Mesendoderm (in vitro differentiated cells): ENCODE measurements at regions not wholly inside any gene's neighbourhood (a gene's known extent, or its start where the extent isn't known, plus 50 kb on each side); places are given as distances from the start of the nearest gene placed in this dataset.

Source experiments
- DNase-seq: peaks from one replicate; pipeline ENCODE4 v3.0.0; 2013
- H2AK5ac ChIP-seq: 2 replicates; pipeline ENCODE4 v1.6.1; 2013; ENCODE audit warnings: low read length, inconsistent platforms
- H2BK120ac ChIP-seq: 2 replicates; pipeline ENCODE4 v1.6.1; 2013; ENCODE audit warnings: low read depth, mild to moderate bottlenecking, low read length, moderate library complexity, mixed read lengths
- H2BK15ac ChIP-seq: replicated peaks from 2 replicates; pipeline ENCODE4 v1.6.1; 2013; ENCODE audit warnings: low read depth, mild to moderate bottlenecking, moderate library complexity
- H2BK5ac ChIP-seq: 2 replicates; pipeline ENCODE4 v1.6.1; 2013; ENCODE audit warnings: low read length, inconsistent platforms
- H3K18ac ChIP-seq: 2 replicates; pipeline ENCODE4 v1.6.1; 2013; ENCODE audit warnings: mild to moderate bottlenecking, low read length, mixed read lengths
- H3K23ac ChIP-seq: one replicate; pipeline ENCODE4 v1.6.1; 2013; ENCODE audit warnings: low read length
- H3K27ac ChIP-seq: 2 replicates; pipeline ENCODE4 v1.5.1; 2013; ENCODE audit warnings: low read depth, mild to moderate bottlenecking, inconsistent platforms, low read length, moderate library complexity
- H3K27me3 ChIP-seq: 2 replicates; pipeline ENCODE4 v1.6.1; 2013; ENCODE audit warnings: low read length, control low read depth, mild to moderate bottlenecking, inconsistent platforms; ENCODE audit not compliant: insufficient read depth, poor library complexity
- H3K36me3 ChIP-seq: 2 replicates; pipeline ENCODE4 v1.6.1; 2013; ENCODE audit warnings: low read length, inconsistent platforms; ENCODE audit not compliant: control insufficient read depth, insufficient read depth
- H3K4ac ChIP-seq: one replicate; pipeline ENCODE4 v1.6.1; 2013; ENCODE audit warnings: low read depth, mild to moderate bottlenecking, low read length, moderate library complexity
- H3K4me1 ChIP-seq: 2 replicates; pipeline ENCODE4 v1.6.1; 2013; ENCODE audit warnings: low read depth, low read length, inconsistent platforms; ENCODE audit not compliant: control insufficient read depth
- H3K4me2 ChIP-seq: 2 replicates; pipeline ENCODE4 v1.6.1; 2013; ENCODE audit warnings: low read length
- H3K4me3 ChIP-seq: 2 replicates; pipeline ENCODE4 v1.5.1; 2013; ENCODE audit warnings: mild to moderate bottlenecking, low read length
- H3K56ac ChIP-seq: one replicate; pipeline ENCODE4 v1.6.1; 2013; ENCODE audit warnings: low read length
- H3K79me1 ChIP-seq: 2 replicates; pipeline ENCODE4 v1.6.1; 2013; ENCODE audit warnings: low read length, inconsistent platforms
- H3K79me2 ChIP-seq: 2 replicates; pipeline ENCODE4 v1.6.1; 2013; ENCODE audit warnings: mild to moderate bottlenecking, low read length; ENCODE audit not compliant: control insufficient read depth, insufficient read depth
- H3K9ac ChIP-seq: 2 replicates; pipeline ENCODE4 v1.6.1; 2013; ENCODE audit warnings: low read length, inconsistent platforms
- H4K5ac ChIP-seq: one replicate; pipeline ENCODE4 v1.6.1; 2013; ENCODE audit warnings: low read length
- H4K8ac ChIP-seq: one replicate; pipeline ENCODE4 v1.6.1; 2013; ENCODE audit warnings: low read depth, mild to moderate bottlenecking, control low read depth, low read length, moderate library complexity
- WGBS: extraction: QIAGEN DNeasy Blood & Tissue Kit; methylation state at CpG from one replicate; pipeline ENCODE4 v1.1.7; 2013; ENCODE audit warnings: low lambda C conversion rate, missing lambda C conversion rate; ENCODE audit not compliant: insufficient coverage; ENCODE audit errors: extremely low coverage; 5-methylcytosine and 5-hydroxymethylcytosine counted together

- WGBS = no CpG with 5 or more reads among the region's 8 CpGs
- Histone ChIP-seq H2BK15ac (no peak overlapping the region), H2AK5ac (no peak overlapping the region), H3K18ac (no peak overlapping the region), H3K27me3 (no peaks in the 10 kb centered on the region), H3K23ac (no peak overlapping the region), H3K36me3 (no peaks in the 10 kb centered on the region), H3K4me2 (no peak overlapping the region), H3K9ac (no peak overlapping the region), H3K4me1 (no peaks in the 10 kb centered on the region), H4K5ac (no peak overlapping the region), H4K8ac (no peak overlapping the region), H2BK120ac (no peak overlapping the region), H3K79me1 (no peaks in the 10 kb centered on the region), H3K4me3 (no peak overlapping the region), H3K56ac (no peak overlapping the region), H3K27ac (no peak overlapping the region), H3K79me2 (no peaks in the 10 kb centered on the region), H2BK5ac (no peak overlapping the region), H3K4ac (no peak overlapping the region)
- DNase-seq = peak; percentile 20
Observed at GRCh38 chr1:60596791-60597750, 485.3 kb upstream of the NFIA start.

- H3K4me1 ChIP-seq = no peaks in the 10 kb centered on the region
- H2BK15ac ChIP-seq = no peak overlapping the region
- no peak overlapping the region for H3K18ac ChIP-seq
- no peak for DNase-seq
- no peak overlapping the region for H3K4me3 ChIP-seq
- no peak overlapping the region for H4K5ac ChIP-seq
- no peak overlapping the region for H3K9ac ChIP-seq
- H2BK5ac ChIP-seq = no peak overlapping the region
- H3K4ac ChIP-seq = no peak overlapping the region
- no peaks in the 10 kb centered on the region for H3K36me3 ChIP-seq
- no peak overlapping the region for H4K8ac ChIP-seq
- no peak overlapping the region for H2AK5ac ChIP-seq
- H2BK120ac ChIP-seq = no peak overlapping the region
- no peak overlapping the region for H3K4me2 ChIP-seq
- H3K79me1 ChIP-seq = no peaks in the 10 kb centered on the region
- H3K56ac ChIP-seq = no peak overlapping the region
- H3K79me2 ChIP-seq = no peaks in the 10 kb centered on the region
- no peak overlapping the region for H3K27ac ChIP-seq
- no peak overlapping the region for H3K23ac ChIP-seq
- no peaks in the 10 kb centered on the region for H3K27me3 ChIP-seq
- WGBS = no CpG with 5 or more reads among the region's 1 CpG
Observed at GRCh38 chr1:60591583-60591982, 490.8 kb upstream of the NFIA start.

GRCh38 chr1:60589916-60590315 is 492.4 kb upstream of the NFIA start:
- Histone ChIP-seq H3K79me2 (no peaks in the 10 kb centered on the region), H3K4me3 (no peak overlapping the region), H2AK5ac (no peak overlapping the region), H3K56ac (no peak overlapping the region), H3K18ac (no peak overlapping the region), H2BK5ac (no peak overlapping the region), H3K4me1 (no peaks in the 10 kb centered on the region), H3K9ac (no peak overlapping the region), H3K27ac (no peak overlapping the region), H3K4me2 (no peak overlapping the region), H4K8ac (no peak overlapping the region), H3K23ac (no peak overlapping the region), H3K36me3 (no peaks in the 10 kb centered on the region), H4K5ac (no peak overlapping the region), H2BK15ac (no peak overlapping the region), H3K27me3 (no peaks in the 10 kb centered on the region), H3K79me1 (no peaks in the 10 kb centered on the region), H3K4ac (no peak overlapping the region), H2BK120ac (no peak overlapping the region)
- no peak for DNase-seq

GRCh38 chr1:60589046-60589748 is 493.2 kb upstream of the NFIA start:
- no peak overlapping the region for H3K4ac ChIP-seq
- no peak overlapping the region for H3K4me2 ChIP-seq
- H3K18ac ChIP-seq = no peak overlapping the region
- H3K27me3 ChIP-seq = no peaks in the 10 kb centered on the region
- H2BK5ac ChIP-seq = no peak overlapping the region
- H2AK5ac ChIP-seq = no peak overlapping the region
- no peak overlapping the region for H3K56ac ChIP-seq
- H4K8ac ChIP-seq = no peak overlapping the region
- H3K4me3 ChIP-seq = no peak overlapping the region
- H3K9ac ChIP-seq = no peak overlapping the region
- no peak overlapping the region for H3K27ac ChIP-seq
- peak; percentile 14 for DNase-seq
- no peak overlapping the region for H2BK120ac ChIP-seq
- H3K36me3 ChIP-seq = no peaks in the 10 kb centered on the region
- no peaks in the 10 kb centered on the region for H3K79me1 ChIP-seq
- no peak overlapping the region for H4K5ac ChIP-seq
- no peak overlapping the region for H2BK15ac ChIP-seq
- H3K23ac ChIP-seq = no peak overlapping the region
- no CpG with 5 or more reads among the region's 4 CpGs for WGBS
- H3K4me1 ChIP-seq = no peaks in the 10 kb centered on the region
- H3K79me2 ChIP-seq = no peaks in the 10 kb centered on the region

- no peak overlapping the region for H3K56ac ChIP-seq
- no peak overlapping the region for H3K27ac ChIP-seq
- H3K79me2 ChIP-seq = no peaks in the 10 kb centered on the region
- H2BK5ac ChIP-seq = no peak overlapping the region
- WGBS = no CpG with 5 or more reads among the region's 2 CpGs
- no peak overlapping the region for H4K8ac ChIP-seq
- no peak overlapping the region for H3K23ac ChIP-seq
- H3K18ac ChIP-seq = no peak overlapping the region
- no peak for DNase-seq
- H2BK120ac ChIP-seq = no peak overlapping the region
- H3K9ac ChIP-seq = no peak overlapping the region
- no peak overlapping the region for H3K4me2 ChIP-seq
- no peak overlapping the region for H4K5ac ChIP-seq
- no peaks in the 10 kb centered on the region for H3K27me3 ChIP-seq
- H3K4me3 ChIP-seq = peak overlapping the region; percentile 16
- H3K4ac ChIP-seq = no peak overlapping the region
- H3K79me1 ChIP-seq = no peaks in the 10 kb centered on the region
- H3K4me1 ChIP-seq = no peaks in the 10 kb centered on the region
- no peaks in the 10 kb centered on the region for H3K36me3 ChIP-seq
- H2AK5ac ChIP-seq = no peak overlapping the region
- no peak overlapping the region for H2BK15ac ChIP-seq
Observed at GRCh38 chr1:60584371-60584770, 498.0 kb upstream of the NFIA start.
